Lower lobe of right lung (tissue), 2 donors: ENCODE measurements at regions not wholly inside any gene's neighbourhood (a gene's known extent, or its start where the extent isn't known, plus 50 kb on each side); places are given as distances from the start of the nearest gene placed in this dataset.

ENCODE experiments used
- ATAC-seq, 2 donors: fragments of 200-7000 bp; cut with Tn5 transposase; one replicate each; pipeline ENCODE4 v1.9.1; 2020 to 2022; ENCODE audit warnings: mild to moderate bottlenecking in 2 of 2, moderate library complexity in 2 of 2
- DNase-seq: peaks from one replicate; pipeline ENCODE4 v3.0.0-alpha.2; 2020
- H3K27ac ChIP-seq: fragments of 200-600 bp; one replicate; pipeline ENCODE4 v1.8.0; 2022
- H3K27me3 ChIP-seq: fragments of 200-600 bp; one replicate; pipeline ENCODE4 v1.8.0; 2022; ENCODE audit warnings: low read depth
- H3K36me3 ChIP-seq: fragments of 200-600 bp; one replicate; pipeline ENCODE4 v1.8.0; 2022; ENCODE audit warnings: mild to moderate bottlenecking
- H3K4me1 ChIP-seq: fragments of 200-600 bp; one replicate; pipeline ENCODE4 v1.8.0; 2022
- H3K4me3 ChIP-seq: fragments of 200-600 bp; one replicate; pipeline ENCODE4 v1.8.0; 2022; ENCODE audit warnings: mild to moderate bottlenecking
- H3K9me3 ChIP-seq: fragments of 200-600 bp; one replicate; pipeline ENCODE4 v1.8.0; 2022
- CTCF ChIP-seq: fragments of 200-600 bp; IDR thresholded peaks from one replicate; pipeline ENCODE4 v1.8.0; 2022; ENCODE audit warnings: antibody characterized with exemption, mild to moderate bottlenecking
- intact Hi-C: fragments of 100-400 bp; cut with DNase I; formaldehyde crosslinking; loops from one replicate; pipeline ENCODE4 v1.11.0; 2022
- donor health status: DM: no; HTN: yes; CAD: no; lungs with severe emphysema.

GRCh38 chr5:40331616-40332015 lies 348.1 kb upstream of the PTGER4 start:
- Histone ChIP-seq H3K9me3 (no peaks in the 10 kb centered on the region), H3K4me3 (no peak overlapping the region)

GRCh38 chr5:40321514-40321913 lies 358.2 kb upstream of the PTGER4 start:
- no peak overlapping the region for H3K4me3 ChIP-seq
- no peak overlapping the region for H3K27ac ChIP-seq
- TF ChIP-seq CTCF: no peak
- ATAC-seq (no peak), DNase-seq (no peak)
- H3K4me1 ChIP-seq: no peaks in the 10 kb centered on the region
- H3K36me3 ChIP-seq: no peaks in the 10 kb centered on the region
- H3K27me3 ChIP-seq: no peaks in the 10 kb centered on the region
- intact Hi-C loops: no loop called here
- H3K9me3 ChIP-seq: no peaks in the 10 kb centered on the region

More at GRCh38 chr5:40331616-40332015, 348.1 kb upstream of the PTGER4 start:
- intact Hi-C loops: no loop called here
- H3K36me3 ChIP-seq: no peaks in the 10 kb centered on the region
- H3K27ac ChIP-seq: no peak overlapping the region
- ATAC-seq: no peak
- H3K27me3 ChIP-seq: no peaks in the 10 kb centered on the region
- TF ChIP-seq CTCF: no peak
- DNase-seq: no peak
- H3K4me1 ChIP-seq: no peaks in the 10 kb centered on the region

- DNase-seq (no peak), ATAC-seq (no peak)
- H3K4me1 ChIP-seq: no peaks in the 10 kb centered on the region
- no peak for TF ChIP-seq CTCF
- no peak overlapping the region for H3K4me3 ChIP-seq
- H3K27me3 ChIP-seq: no peaks in the 10 kb centered on the region
- H3K27ac ChIP-seq: no peak overlapping the region
- no peaks in the 10 kb centered on the region for H3K9me3 ChIP-seq
- intact Hi-C loops: no loop called here
- no peaks in the 10 kb centered on the region for H3K36me3 ChIP-seq
Measured at GRCh38 chr5:40318395-40318794, 361.3 kb upstream of the PTGER4 start.

GRCh38 chr5:40317023-40317422 lies 362.7 kb upstream of the PTGER4 start:
- Histone ChIP-seq H3K4me3 (no peak overlapping the region), H3K27ac (no peak overlapping the region), H3K9me3 (no peaks in the 10 kb centered on the region), H3K36me3 (no peaks in the 10 kb centered on the region), H3K4me1 (no peaks in the 10 kb centered on the region), H3K27me3 (no peaks in the 10 kb centered on the region)
- intact Hi-C loops: no loop called here
- no peak for ATAC-seq
- TF ChIP-seq CTCF: no peak
- no peak for DNase-seq

GRCh38 chr5:40315126-40315525 lies 364.6 kb upstream of the PTGER4 start:
- Histone ChIP-seq H3K27ac (no peak overlapping the region), H3K4me1 (no peaks in the 10 kb centered on the region), H3K9me3 (no peaks in the 10 kb centered on the region), H3K36me3 (no peaks in the 10 kb centered on the region), H3K27me3 (no peaks in the 10 kb centered on the region), H3K4me3 (no peak overlapping the region)
- no peak for TF ChIP-seq CTCF
- ATAC-seq (no peak), DNase-seq (no peak)
- intact Hi-C loops: no loop called here

- Histone ChIP-seq H3K9me3 (no peaks in the 10 kb centered on the region), H3K4me1 (no peaks in the 10 kb centered on the region), H3K36me3 (no peaks in the 10 kb centered on the region), H3K27me3 (no peaks in the 10 kb centered on the region), H3K27ac (no peak overlapping the region), H3K4me3 (no peak overlapping the region)
- DNase-seq: no peak
- intact Hi-C loops: no loop called here
- no peak for TF ChIP-seq CTCF
- no peak for ATAC-seq
Measured at GRCh38 chr5:40314275-40314674, 365.4 kb upstream of the PTGER4 start.
